ENCODE measurements at regions not wholly inside any gene's neighbourhood (a gene's known extent, or its start where the extent isn't known, plus 50 kb on each side); places are given as distances from the start of the nearest gene placed in this dataset.
"Not testable (repeated sequence)": the region's sequence is repeated elsewhere in the genome, so short reads cannot be mapped to it uniquely, and the experiment has no call there.

- H3K27me3 ChIP-seq (ENCODE audit: control insufficient read depth, insufficient read depth, low read length); H3K9me3 ChIP-seq (ENCODE audit: control insufficient read depth, insufficient read depth, low read length); H3K36me3 ChIP-seq (ENCODE audit: control insufficient read depth, insufficient read depth, low read length); H3K27ac ChIP-seq (ENCODE audit: low read depth, low read length); H3K4me3 ChIP-seq (ENCODE audit: low read depth, low read length); H3K9ac ChIP-seq (ENCODE audit: low read depth, low read length); H3K4me1 ChIP-seq (ENCODE audit: control insufficient read depth, insufficient read depth, low read length): not testable (repeated sequence)
Measured at GRCh38 chr9:39811615-39812014, 456.1 kb downstream of the SPATA31A1 start.

DNA sequence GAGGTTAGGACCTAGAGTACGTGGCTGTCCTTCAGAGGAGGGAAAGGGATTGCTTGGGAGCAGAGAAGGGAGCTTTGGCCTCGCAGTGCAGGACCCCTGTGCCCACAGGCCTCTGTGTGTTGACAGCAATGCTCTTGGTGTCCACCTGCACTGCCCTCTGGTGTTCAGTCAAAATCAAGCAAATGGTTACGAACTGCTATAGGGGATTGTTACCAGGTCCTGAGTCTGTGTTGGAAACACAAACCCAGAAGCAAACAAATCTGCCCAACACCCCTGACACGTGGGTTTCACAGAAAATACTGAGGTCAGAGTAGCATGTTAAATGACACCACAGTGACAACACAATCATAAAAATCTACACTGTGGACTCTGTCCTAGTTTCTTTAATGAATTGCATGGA is 473.0 kb downstream of the SPATA31A1 start:
- H3K4me1 ChIP-seq (ENCODE audit: control insufficient read depth, insufficient read depth, low read length); H3K36me3 ChIP-seq (ENCODE audit: control insufficient read depth, insufficient read depth, low read length); H3K9ac ChIP-seq (ENCODE audit: low read depth, low read length); H3K4me3 ChIP-seq (ENCODE audit: low read depth, low read length); H3K27ac ChIP-seq (ENCODE audit: low read depth, low read length); H3K27me3 ChIP-seq (ENCODE audit: control insufficient read depth, insufficient read depth, low read length); H3K9me3 ChIP-seq (ENCODE audit: control insufficient read depth, insufficient read depth, low read length): not testable (repeated sequence)

Data from HUES48 (cell line).